ENCODE measurements at regions not wholly inside any gene's neighbourhood (a gene's known extent, or its start where the extent isn't known, plus 50 kb on each side); places are given as distances from the start of the nearest gene placed in this dataset.

DNA sequence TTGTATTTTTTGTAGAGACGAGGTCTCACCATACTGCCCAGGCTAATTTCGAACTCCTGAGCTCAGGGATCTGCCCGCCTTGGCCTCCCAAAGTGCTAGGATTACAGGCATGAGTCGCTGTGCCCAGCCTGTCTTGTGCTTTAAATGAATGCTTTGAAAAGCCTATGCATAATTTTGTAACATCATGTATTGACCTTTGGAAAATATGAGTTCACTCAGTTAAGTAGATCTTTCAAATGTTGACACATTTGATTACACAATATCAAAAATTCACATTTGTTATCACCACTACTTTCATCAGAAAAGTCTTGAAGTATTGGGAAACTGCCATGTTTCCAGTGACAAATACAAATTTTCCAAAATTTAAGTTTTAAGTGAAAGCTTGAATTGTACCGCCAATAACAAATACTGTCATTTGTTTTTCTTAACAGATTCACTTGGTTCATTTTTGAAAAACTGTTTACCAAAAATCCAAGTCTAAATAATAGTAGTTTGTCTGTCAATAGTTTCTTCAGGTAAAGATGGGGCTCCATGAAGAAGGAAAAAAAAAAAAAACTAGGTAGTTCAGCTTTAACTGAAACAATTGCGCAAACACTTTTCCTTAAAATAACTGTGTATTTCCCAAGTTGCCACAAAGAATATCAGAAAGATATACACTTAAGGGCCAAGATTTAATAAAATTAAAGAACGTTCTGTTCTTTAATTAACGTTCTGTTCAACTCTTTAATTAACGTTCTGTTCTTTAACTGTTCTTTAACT, 233.2 kb upstream of the NR5A2 start:
- TF ChIP-seq CTCF (IDR thresholded peaks at IDR 0.05) = no peak
- intact Hi-C loops (cut with DNase I) = no loop called here
- Histone ChIP-seq H3K36me3 (no peaks in the 10 kb centered on the region), H3K27ac (no peak overlapping the region), H3K4me3 (no peak overlapping the region), H3K27me3 (no peaks in the 10 kb centered on the region), H3K9ac (ENCODE audit: low read depth in 2 of 2, low read length in 2 of 2) (no peak overlapping the region), H3K9me3 (no peaks in the 10 kb centered on the region), H3K4me1 (no peaks in the 10 kb centered on the region)
- no peak for DNase-seq

GRCh38 chr1:199799116-199799515, 228.4 kb upstream of the NR5A2 start:
- no peaks in the 10 kb centered on the region for H3K36me3 ChIP-seq
- DNase-seq = no peak

GRCh38 chr1:199804526-199804925, 223.0 kb upstream of the NR5A2 start:
- DNase-seq = no peak
- Histone ChIP-seq H3K4me3 (no peak overlapping the region), H3K27me3 (no peaks in the 10 kb centered on the region), H3K27ac (no peak overlapping the region), H3K36me3 (no peaks in the 10 kb centered on the region), H3K9ac (ENCODE audit: low read depth in 2 of 2, low read length in 2 of 2) (no peak overlapping the region), H3K4me1 (no peaks in the 10 kb centered on the region), H3K9me3 (no peaks in the 10 kb centered on the region)
- intact Hi-C loops (cut with DNase I) = no loop called here
- no peak for TF ChIP-seq CTCF (IDR thresholded peaks at IDR 0.05)

More at GRCh38 chr1:199799116-199799515, 228.4 kb upstream of the NR5A2 start:
- H3K27me3 ChIP-seq = no peaks in the 10 kb centered on the region
- no peaks in the 10 kb centered on the region for H3K4me1 ChIP-seq
- H3K9ac ChIP-seq (ENCODE audit: low read depth in 2 of 2, low read length in 2 of 2) = no peak overlapping the region
- no peak overlapping the region for H3K4me3 ChIP-seq
- TF ChIP-seq CTCF (IDR thresholded peaks at IDR 0.05) = no peak
- H3K9me3 ChIP-seq = no peaks in the 10 kb centered on the region
- intact Hi-C loops (cut with DNase I) = no loop called here
- no peak overlapping the region for H3K27ac ChIP-seq

- no peak for TF ChIP-seq CTCF (IDR thresholded peaks at IDR 0.05)
- DNase-seq = no peak
- intact Hi-C loops (cut with DNase I) = no loop called here
These were observed 219.2 kb upstream of the NR5A2 start for GRCh38 chr1:199808110-199808870.

DNA sequence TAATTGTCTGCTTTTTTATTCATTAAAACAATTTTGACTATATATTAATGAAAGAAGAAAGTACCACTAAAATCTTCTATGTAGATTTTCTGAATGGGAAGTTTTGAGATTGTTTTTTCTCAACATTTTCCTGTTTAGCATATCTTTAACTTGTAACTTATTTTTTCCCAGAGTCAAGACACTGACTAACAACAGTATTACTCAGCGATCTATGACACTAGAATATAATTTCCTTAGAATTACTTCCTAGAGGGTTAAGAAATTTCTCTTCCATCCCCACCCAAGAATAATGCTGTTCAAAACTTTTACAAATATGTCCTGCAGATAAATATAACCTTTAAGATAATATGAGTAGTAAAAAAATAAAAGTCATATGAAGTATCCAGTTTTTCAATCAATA, 218.2 kb upstream of the NR5A2 start:
- no peaks in the 10 kb centered on the region for H3K36me3 ChIP-seq
- no peak overlapping the region for H3K4me3 ChIP-seq
- H3K9me3 ChIP-seq = no peaks in the 10 kb centered on the region
- no peaks in the 10 kb centered on the region for H3K4me1 ChIP-seq
- H3K9ac ChIP-seq (ENCODE audit: low read depth in 2 of 2, low read length in 2 of 2) = no peak overlapping the region
- intact Hi-C loops (cut with DNase I) = no loop called here
- DNase-seq = no peak
- no peak for TF ChIP-seq CTCF (IDR thresholded peaks at IDR 0.05)
- no peak overlapping the region for H3K27ac ChIP-seq
- H3K27me3 ChIP-seq = no peaks in the 10 kb centered on the region

More at GRCh38 chr1:199808110-199808870, 219.2 kb upstream of the NR5A2 start:
- Histone ChIP-seq H3K27me3 (no peaks in the 10 kb centered on the region), H3K36me3 (no peaks in the 10 kb centered on the region), H3K4me1 (no peaks in the 10 kb centered on the region), H3K27ac (no peak overlapping the region), H3K9ac (ENCODE audit: low read depth in 2 of 2, low read length in 2 of 2) (no peak overlapping the region), H3K9me3 (no peaks in the 10 kb centered on the region), H3K4me3 (no peak overlapping the region)

All from colonic mucosa (tissue), 4 donors.